Erythroblast (primary cell): ENCODE measurements at regions not wholly inside any gene's neighbourhood (a gene's known extent, or its start where the extent isn't known, plus 50 kb on each side); places are given as distances from the start of the nearest gene placed in this dataset.

Experiments
- DNase-seq, 2 experiments: peaks; one replicate each; lab custom pipeline; 2025; lab: John Stamatoyannopoulos, UW
- GATA1 ChIP-seq: IDR thresholded peaks from 2 replicates; pipeline ENCODE4 v1.6.1; 2011; ENCODE audit warnings: low read depth, mild to moderate bottlenecking, control low read depth, low read length, moderate library complexity
- POLR2A ChIP-seq: IDR thresholded peaks from 2 replicates; pipeline ENCODE4 v1.6.1; 2011; ENCODE audit warnings: mild to moderate bottlenecking, low read length

DNA sequence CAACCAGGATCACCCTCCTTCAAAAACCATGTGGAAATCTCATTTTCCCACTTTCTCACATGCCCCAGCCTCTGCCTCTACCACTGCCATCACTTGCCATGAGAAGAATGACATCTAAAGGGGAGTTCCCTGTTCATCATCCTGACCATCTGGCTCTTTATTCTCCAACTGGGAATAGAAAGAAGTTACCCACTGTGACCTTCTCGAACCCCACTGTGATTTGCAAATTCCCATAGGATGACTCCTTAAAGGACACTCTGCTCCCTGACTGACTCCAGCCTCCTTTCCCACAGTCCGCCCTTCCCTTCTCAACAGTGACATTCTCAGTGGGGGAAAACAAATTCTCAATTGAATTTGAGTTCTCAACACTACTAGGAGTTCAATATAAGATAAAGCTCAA is 440.5 kb downstream of the NR2F2 start:
- TF ChIP-seq GATA1 (no peak), POLR2A (no peak)
- DNase-seq: no peak

DNA sequence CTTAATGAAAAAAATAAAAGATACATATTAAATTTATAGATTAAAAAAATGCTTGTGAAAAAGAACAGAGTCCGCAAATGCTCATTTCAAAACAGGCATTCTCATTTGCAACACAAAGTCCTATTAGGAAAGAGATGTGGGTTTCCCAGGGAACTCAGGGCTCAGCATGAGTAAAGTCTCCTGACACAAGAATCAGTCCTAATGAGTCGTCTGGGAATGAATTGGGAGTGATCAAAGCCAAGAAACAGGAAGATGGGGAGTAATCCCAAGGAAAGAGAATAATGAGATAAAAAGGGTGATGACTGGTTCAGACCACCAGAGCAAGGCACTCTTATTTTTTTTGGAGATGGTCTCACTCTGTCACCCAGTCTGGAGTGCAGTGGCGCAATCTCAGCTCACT is 443.7 kb downstream of the NR2F2 start:
- DNase-seq: no peak
- TF ChIP-seq GATA1 (no peak), POLR2A (no peak)

DNA sequence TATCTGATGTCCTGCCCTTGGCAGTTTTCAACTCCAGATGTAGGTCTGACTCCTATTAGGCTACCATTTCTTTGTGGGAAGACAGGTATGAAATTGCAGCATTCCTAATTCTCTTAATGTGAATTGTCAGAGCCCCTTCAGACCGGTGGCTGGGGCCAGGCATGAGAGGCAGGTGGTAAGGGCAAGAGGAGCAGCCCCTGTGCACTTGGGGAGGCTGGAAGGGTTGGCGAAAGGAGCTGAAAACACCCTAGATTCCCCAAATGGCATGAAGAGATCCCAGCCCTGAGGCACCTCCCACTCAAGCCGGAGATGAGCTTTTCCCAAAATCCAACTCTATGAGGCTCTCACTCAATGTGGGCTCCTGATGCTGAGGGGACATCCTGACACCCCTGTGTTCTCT is 453.2 kb downstream of the NR2F2 start:
- DNase-seq: no peak

GRCh38 chr15:96790004-96790403 is 459.5 kb downstream of the NR2F2 start:
- TF ChIP-seq GATA1 (no peak), POLR2A (no peak)
- DNase-seq: no peak

More for the DNA sequence above, 453.2 kb downstream of the NR2F2 start:
- TF ChIP-seq POLR2A (no peak), GATA1 (no peak)

DNA sequence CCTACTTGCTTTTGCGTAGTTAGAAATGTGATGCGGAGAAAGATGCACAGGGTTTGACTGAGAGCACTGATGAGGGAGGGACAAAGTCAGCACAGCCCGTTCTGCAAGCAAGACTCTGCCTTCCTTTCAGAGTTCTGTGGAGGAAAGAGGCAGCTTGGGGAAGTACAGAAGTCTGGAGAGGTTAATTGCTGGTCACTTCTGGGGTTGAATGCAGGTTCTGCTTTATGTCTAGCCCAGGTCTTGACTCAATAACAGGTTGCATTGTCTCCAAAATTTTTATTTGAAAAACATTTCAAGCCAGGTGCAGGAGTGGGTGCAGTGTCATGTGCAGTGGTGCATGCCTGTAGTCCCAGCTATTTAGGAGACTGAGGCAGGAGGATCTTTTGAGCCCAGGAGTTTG is 461.7 kb downstream of the NR2F2 start:
- no peak for TF ChIP-seq GATA1
- no peak for TF ChIP-seq POLR2A
- no peak for DNase-seq

DNA sequence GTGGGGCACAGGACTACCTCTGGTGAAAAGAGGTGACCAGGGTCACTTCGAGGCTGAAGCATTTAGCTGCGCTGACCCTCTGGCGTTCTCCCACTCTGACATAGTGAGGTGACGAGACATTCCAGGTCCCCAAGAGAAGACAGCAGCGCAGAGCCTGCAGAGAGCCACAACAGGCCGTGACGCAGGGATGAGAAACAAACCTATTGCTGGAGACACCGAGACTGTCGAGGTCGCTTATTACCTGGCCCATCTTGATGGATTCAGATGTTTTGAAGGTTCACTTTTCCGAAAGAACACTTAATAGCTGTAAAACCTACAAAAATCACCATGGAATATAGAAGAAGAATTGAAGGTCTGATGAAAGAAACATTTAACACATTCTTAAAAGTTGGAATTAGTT is 466.3 kb downstream of the NR2F2 start:
- no peak for DNase-seq
- TF ChIP-seq POLR2A (no peak), GATA1 (no peak)

DNA sequence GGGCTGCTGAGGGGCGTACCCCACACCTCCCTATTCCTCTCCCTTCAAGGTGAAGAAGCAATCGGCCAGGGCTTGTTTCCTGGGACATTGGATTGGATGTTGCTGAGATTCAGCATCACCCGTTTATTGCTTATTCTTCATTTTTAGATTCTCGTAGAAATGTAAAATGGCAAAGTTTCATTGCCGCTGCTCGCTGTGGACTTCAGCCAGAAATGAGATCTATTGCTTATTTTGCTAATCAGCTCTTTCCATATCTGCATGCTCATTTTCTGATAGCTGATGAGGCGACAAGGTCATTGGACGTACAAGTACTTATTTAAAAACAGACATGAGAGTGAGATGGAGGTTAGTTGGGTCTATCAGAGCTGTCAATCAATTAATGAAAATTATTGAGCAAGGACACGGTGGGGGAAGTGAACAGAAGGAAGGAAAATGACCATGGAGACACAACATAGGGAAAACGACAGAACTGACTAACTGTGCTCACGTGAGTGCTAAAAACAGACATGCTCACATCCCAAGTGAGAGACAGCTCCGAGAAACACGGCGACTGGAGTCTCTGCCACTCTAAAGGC is 471.2 kb downstream of the NR2F2 start:
- no peak for DNase-seq
- no peak for TF ChIP-seq POLR2A
- no peak for TF ChIP-seq GATA1

DNA sequence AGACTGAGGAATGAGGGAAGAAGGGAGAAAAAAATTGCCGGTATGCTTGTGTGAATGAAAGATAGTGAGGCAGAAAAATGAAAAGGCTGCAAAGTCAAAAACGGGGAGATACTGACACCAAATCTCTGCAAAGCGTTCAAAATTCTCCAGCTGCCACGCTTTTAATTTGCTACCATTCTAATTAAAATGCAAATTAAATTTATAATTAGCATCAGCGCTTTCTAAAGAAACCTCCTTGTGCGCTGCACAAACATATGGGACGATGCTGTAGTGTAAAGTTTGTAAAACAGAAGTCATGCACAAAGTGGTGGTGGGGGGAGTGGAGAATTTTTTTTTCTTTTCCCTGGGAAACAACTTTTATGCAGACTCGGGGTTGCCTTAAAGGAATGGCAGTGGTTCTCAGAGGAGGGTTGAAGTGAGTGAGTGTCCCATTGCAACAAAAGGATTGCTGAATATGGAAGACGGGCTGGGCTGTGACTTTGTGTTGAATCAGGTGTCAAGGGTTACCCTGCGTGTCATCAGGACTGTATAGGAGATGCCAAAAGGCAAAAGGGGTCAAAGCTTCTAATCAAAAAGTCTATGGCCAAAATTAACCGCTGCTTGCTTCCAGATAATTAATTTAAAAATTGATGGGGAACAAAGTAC is 472.2 kb downstream of the NR2F2 start:
- DNase-seq: no peak
- TF ChIP-seq GATA1 (no peak), POLR2A (no peak)

DNA sequence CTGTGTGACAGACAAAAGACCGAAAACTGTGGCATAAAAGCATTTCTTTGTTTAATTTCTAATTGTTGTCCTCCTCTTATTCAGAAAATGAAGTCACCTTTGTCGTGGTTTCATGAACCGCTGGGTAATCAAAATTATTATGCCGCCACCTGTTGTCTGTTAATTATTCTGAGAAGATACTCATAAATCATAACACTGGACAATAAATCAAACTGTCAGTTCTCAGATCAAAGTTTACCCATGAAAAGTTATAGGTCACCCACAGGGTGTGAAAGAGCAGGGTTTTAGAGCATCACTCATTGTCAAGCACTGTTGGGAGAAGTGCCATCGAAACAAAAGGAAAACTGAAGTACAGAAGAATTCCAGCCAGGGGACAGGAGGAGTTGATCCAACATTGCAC is 474.3 kb downstream of the NR2F2 start:
- no peak for DNase-seq
- no peak for TF ChIP-seq GATA1
- TF ChIP-seq POLR2A: no peak

DNA sequence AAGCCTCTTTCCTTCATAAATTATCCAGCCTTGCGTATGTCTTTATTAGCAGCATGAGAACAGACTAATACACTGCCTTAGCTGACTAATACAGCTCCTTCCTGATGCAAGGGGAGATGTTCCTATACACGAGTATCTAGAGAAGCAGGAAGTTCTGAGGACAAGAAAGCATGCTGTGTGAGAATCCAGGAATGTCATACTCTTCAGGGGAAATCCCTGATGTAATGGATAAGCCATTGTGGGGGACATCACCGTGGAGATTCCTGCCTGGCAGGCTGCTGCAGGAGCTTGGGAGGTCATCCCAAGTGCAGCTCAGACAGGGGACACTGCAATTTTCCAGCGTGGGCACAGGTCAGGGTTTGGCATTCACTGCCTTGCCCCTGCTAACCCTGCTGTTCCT is 476.9 kb downstream of the NR2F2 start:
- no peak for DNase-seq
- TF ChIP-seq GATA1 (no peak), POLR2A (no peak)

DNA sequence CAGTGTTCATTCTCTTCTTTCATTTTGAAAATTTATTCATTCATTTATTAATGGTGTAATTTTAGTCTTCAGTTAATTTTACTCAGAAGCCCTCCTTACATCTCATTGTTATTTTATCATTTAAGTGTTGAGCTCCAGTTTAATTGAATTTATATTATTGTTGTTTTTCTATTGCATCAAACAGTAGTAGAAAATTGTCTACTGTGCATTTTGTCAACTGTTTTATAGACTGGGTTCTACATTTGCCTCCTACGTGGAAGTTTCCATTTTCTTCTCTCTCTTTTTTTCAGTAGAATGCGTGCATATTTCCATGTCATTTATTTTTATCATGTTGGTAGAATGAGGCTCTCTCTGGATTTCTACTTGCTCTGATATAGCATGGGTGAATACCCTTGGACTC is 487.4 kb downstream of the NR2F2 start:
- TF ChIP-seq GATA1 (no peak), POLR2A (no peak)
- no peak for DNase-seq

- no peak for TF ChIP-seq POLR2A
- no peak for TF ChIP-seq GATA1
- no peak for DNase-seq
Observed at GRCh38 chr15:96818861-96819260, 488.4 kb downstream of the NR2F2 start.

- TF ChIP-seq POLR2A (no peak), GATA1 (no peak)
- no peak for DNase-seq
Observed at GRCh38 chr15:96827981-96828380, 497.5 kb downstream of the NR2F2 start.

GRCh38 chr15:96837241-96837970 is 506.9 kb downstream of the NR2F2 start:
- no peak for TF ChIP-seq GATA1
- DNase-seq: no peak
